NCI-H187 (cell line): ENCODE measurements at regions not wholly inside any gene's neighbourhood (a gene's known extent, or its start where the extent isn't known, plus 50 kb on each side); places are given as distances from the start of the nearest gene placed in this dataset.

Source experiments
- DNase-seq, 2 experiments: peaks; one replicate each; lab custom pipeline; 2025; lab: John Stamatoyannopoulos, UW

GRCh38 chr6:145022199-145022796 lies 713.0 kb downstream of the EPM2A start:
- DNase-seq, result no peak

GRCh38 chr6:145023116-145023726 lies 712.1 kb downstream of the EPM2A start:
- no peak for DNase-seq

- no peak for DNase-seq
Measured at GRCh38 chr6:145025488-145025887, 709.8 kb downstream of the EPM2A start.

- DNase-seq, result no peak
Measured at GRCh38 chr6:145026267-145026679, 709.0 kb downstream of the EPM2A start.

- peak; percentile 11 to 33 for DNase-seq
Measured at GRCh38 chr6:145028144-145028818, 707.0 kb downstream of the EPM2A start.

GRCh38 chr6:145031001-145031400 lies 704.3 kb downstream of the EPM2A start:
- DNase-seq, result no peak

GRCh38 chr6:145031962-145032361 lies 703.4 kb downstream of the EPM2A start:
- no peak for DNase-seq

GRCh38 chr6:145032562-145033145 lies 702.7 kb downstream of the EPM2A start:
- DNase-seq, result no peak

GRCh38 chr6:145034664-145035063 lies 700.7 kb downstream of the EPM2A start:
- DNase-seq, result no peak

- DNase-seq, result no peak
Measured at GRCh38 chr6:145036236-145036635, 699.1 kb downstream of the EPM2A start.

- DNase-seq, result no peak
Measured at GRCh38 chr6:145036848-145037567, 698.3 kb downstream of the EPM2A start.

- DNase-seq, result no peak
Measured at GRCh38 chr6:145042559-145042958, 692.8 kb downstream of the EPM2A start.

- no peak for DNase-seq
Measured at GRCh38 chr6:145043926-145044500, 691.3 kb downstream of the EPM2A start.

GRCh38 chr6:145044641-145045246 lies 690.6 kb downstream of the EPM2A start:
- no peak for DNase-seq

GRCh38 chr6:145045582-145045981 lies 689.7 kb downstream of the EPM2A start:
- DNase-seq, result no peak

- DNase-seq, result no peak
Measured at GRCh38 chr6:145047891-145048290, 687.4 kb downstream of the EPM2A start.

GRCh38 chr6:145051661-145052060 lies 683.7 kb downstream of the EPM2A start:
- no peak for DNase-seq

- DNase-seq, result no peak
Measured at GRCh38 chr6:145055567-145055966, 679.8 kb downstream of the EPM2A start.

GRCh38 chr6:145060714-145061113 lies 674.6 kb downstream of the EPM2A start:
- no peak for DNase-seq

- DNase-seq, result no peak
Measured at GRCh38 chr6:145063091-145063490, 672.2 kb downstream of the EPM2A start.

GRCh38 chr6:145067430-145067829 lies 667.9 kb downstream of the EPM2A start:
- DNase-seq, result no peak

- DNase-seq, result no peak
Measured at GRCh38 chr6:145068577-145068976, 666.7 kb downstream of the EPM2A start.
